ENCODE measurements at regions not wholly inside any gene's neighbourhood (a gene's known extent, or its start where the extent isn't known, plus 50 kb on each side); places are given as distances from the start of the nearest gene placed in this dataset.

GRCh38 chr2:158732573-158733429 is 62.3 kb upstream of the DAPL1 start:
- DNase-seq, result no peak

GRCh38 chr2:158733430-158733755 is 61.7 kb upstream of the DAPL1 start:
- DNase-seq, result no peak

- DNase-seq, result no peak
Measured at GRCh38 chr2:158734442-158734841, 60.7 kb upstream of the DAPL1 start.

DNA sequence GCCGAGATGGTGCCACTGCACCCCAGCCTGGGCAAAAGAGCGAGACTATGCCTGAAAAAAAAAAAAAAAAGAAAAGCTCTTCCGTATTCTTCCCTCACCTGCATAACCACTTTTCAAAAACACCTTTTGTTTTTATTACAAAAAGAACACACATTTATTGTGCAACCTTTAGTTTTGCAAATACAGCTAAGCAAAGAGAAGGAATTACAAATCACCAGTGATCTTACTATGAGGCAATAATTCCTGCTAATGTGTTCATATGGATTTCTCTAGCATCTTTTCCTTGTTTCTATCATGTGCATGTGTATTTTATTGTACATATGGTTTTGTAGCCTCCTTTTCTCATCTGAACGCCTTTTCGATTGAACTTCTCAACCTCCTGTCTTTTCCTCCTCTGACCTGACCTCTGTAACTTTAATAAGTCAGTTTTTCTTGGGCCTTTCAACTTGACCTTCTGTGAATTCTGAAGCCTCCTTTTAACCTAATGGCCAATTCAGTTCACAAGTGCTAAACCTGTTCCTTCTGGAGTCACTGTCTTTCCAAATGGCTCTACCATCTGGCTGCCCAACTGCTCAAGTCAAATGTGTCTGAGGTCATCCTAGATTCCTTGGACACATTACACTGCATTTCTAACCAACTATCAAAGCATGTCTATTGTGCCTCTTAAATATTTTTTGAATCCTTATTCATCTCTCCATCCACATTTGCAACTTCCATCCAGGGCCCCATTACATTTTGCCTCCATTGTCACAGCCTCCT is 59.1 kb upstream of the DAPL1 start:
- no peak for DNase-seq

DNA sequence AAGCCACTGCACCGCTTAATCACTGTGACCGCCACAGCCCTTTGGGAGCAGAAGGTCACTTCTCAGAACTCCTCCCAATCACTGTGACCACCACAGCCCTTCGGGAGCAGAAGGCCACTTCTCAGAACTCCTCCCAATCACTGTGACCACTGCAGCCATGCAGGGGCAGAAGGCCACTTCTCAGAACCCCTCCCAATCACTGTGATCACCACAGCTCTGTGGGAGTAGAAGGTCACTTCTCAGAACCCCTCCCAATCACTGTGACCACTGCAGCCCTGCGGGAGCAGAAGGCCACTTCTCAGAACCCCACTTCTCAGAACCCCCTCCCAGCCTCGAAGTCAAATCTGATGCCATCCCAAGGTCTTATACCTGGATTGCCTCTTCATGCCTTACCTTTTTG is 56.8 kb upstream of the DAPL1 start:
- DNase-seq, result no peak

DNA sequence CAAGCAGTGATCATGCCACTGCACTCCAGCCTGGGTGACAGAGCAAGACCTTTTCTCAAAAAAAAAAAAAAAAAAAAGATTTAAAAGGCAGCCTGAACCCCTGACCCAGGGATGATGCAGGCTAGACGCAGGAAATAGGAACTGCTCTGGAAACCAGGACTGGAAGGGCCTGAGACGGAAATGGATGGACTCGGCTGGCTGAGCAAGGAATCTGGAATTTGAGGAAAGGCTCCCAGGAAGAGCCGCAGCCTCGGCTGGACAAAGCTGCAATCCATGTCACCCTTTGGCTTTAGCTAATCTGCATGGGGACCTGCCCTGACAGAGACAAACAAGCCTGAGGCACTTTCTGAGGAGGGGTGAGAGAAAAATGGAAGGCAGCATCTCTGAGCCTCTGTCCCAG is 55.0 kb upstream of the DAPL1 start:
- DNase-seq, result no peak

DNA sequence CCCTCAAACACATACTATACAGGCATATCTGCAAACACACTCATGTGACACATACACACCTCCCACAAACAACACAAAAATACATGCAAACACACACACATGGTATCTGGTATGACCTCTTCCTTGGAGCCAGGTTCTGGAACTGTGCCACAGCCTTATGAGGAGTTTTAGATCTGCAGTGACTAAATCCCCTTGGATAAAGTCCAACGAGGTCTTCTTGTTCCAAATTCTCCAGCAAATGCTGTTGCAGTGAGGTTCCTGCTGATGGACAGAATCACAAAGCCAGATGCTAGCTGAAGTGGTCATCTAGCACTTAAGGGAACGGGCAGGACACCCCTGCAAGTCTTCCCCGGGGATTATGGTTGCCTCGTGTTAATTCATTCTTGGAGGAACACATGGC is 54.5 kb upstream of the DAPL1 start:
- no peak for DNase-seq

- DNase-seq, result no peak
Measured at GRCh38 chr2:158741625-158742024, 53.5 kb upstream of the DAPL1 start.

GRCh38 chr2:158742536-158742935 is 52.6 kb upstream of the DAPL1 start:
- no peak for DNase-seq

GRCh38 chr2:158743466-158743865 is 51.7 kb upstream of the DAPL1 start:
- no peak for DNase-seq

DNA sequence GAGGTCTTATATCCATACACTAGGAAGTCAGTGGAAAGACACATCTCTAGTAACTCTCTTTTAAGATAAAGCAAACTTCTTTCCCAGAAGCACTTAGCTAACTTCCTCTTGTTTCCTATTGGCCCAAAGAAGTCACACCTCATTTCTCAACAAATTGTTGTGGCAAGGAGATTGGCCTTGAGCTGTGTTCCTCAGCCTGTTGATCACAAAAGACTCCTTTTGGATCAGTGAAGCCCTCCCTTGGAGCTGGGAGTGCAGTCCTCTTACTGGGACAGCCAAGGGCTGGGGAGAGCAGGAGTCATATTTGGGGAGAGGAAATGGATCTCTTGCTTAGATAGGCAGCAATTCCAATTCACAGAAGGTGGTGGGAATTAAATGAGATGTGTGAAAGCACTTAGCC is 51.2 kb upstream of the DAPL1 start:
- DNase-seq, result no peak

- DNase-seq, result peak; percentile 21
Measured at GRCh38 chr2:158745067-158745865, 49.9 kb upstream of the DAPL1 start.
